NCI-H2081 treated with DMSO at 0.1 percent for 48 hours (cell line): ENCODE measurements at regions not wholly inside any gene's neighbourhood (a gene's known extent, or its start where the extent isn't known, plus 50 kb on each side); places are given as distances from the start of the nearest gene placed in this dataset.
A peak's percentile ranks its signal among the peaks of the same experiment; 100 is the strongest.

ENCODE experiments used
- DNase-seq: peaks from one replicate; lab custom pipeline; 2025; lab: John Stamatoyannopoulos, UW

DNA sequence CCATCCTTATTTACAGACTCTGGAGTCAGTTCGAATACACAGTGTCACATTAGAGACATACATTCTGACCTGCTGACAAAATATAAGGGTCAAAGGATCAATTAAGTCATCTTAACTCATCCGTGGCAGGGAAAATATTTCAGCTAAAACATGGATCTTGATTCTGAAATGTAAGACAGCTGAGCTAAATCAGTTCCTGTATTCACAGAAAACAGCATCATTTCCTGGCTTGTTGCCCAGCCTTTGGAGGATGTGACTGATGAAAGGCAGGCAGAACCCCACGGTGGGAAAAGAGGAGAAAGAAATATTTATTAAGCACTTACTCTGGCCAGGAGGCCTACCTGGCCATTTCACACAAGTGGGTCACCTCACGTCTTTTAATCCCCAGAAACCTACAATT, 101.9 kb downstream of the GAS2L3 start:
- peak; percentile 15 for DNase-seq

GRCh38 chr12:100681074-100681473, 107.6 kb downstream of the GAS2L3 start:
- no peak for DNase-seq

- no peak for DNase-seq
Measured at GRCh38 chr12:100682178-100682577, 108.7 kb downstream of the GAS2L3 start.

DNA sequence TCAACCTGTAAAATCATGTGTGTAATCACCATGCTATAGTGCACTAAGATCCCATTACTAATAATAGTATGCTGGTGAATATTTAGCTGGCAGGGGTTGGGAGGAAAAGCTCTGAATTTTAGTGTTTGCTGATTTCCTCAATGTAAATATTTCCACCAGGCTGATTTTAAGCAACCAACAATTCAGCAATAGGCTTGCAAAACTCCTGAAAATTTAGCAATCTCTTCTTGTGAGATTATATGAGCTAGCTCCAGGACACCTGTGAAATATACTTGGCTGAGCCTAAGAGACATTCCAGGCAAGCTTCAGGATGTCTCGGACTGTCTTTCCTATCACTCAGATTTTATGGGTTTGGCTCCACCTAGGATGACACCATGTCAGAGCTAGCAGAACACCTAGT, 106.9 kb upstream of the ANO4 start:
- no peak for DNase-seq

DNA sequence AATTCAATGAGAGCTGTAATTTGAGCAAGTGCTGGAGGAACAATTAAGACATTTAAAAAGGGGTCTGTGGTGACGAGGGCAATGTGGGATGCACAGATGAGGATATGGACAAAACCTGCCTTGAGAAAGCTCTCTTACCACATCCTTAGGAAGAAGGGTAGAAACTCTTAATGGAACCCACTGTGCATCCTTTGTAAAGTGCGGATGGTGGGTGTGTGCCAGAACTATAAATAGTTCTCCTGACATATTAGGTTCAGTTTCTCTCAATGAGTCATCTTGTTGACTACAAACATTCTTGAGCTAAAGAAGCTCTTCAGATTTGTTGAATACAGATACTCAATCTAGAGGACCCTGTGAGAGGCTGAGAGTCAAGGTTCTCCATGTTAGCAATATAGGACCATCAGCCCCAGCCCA, 106.1 kb upstream of the ANO4 start:
- no peak for DNase-seq

DNA sequence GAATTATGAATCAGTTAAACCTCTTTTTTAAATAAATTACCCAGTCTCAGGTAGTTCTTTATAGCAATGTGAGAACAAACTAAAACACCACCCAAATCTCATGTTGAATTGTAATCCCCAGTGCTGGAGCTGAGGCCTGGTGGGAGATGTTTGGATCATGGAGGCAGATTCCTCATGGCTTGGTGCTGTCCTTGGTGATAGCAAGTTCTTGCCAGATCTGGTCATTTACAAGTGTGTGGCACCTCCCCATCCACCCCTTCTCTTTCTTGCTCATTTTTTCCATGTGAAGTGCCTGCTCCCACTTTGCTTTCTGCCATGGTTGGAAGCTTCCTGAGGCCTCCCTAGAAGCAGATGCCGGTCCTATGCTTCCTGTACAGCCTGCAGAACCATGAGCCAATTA, 102.1 kb upstream of the ANO4 start:
- DNase-seq = no peak

DNA sequence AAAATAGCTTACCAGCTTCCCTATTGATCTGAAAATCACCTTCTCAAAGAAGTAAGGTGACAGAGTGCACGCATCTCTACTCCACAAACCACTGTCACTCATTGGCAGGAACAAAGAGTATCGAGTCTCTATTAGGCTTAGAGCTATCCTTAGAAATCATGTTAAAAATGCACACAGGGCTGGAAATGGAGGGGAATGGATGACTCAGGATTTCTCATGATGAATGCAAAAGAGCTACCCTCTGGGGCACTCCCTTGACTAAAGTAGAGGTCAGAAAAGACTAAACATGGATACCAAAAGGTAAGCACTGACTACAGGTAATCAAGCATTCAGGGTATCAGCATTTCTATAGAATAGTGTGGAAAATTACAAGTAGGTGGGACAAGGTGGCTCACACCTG, 96.1 kb upstream of the ANO4 start:
- no peak for DNase-seq

GRCh38 chr12:100699209-100699608, 95.4 kb upstream of the ANO4 start:
- no peak for DNase-seq

- no peak for DNase-seq
Measured at GRCh38 chr12:100703337-100703736, 91.2 kb upstream of the ANO4 start.

- no peak for DNase-seq
Measured at GRCh38 chr12:100703868-100704267, 90.7 kb upstream of the ANO4 start.

DNA sequence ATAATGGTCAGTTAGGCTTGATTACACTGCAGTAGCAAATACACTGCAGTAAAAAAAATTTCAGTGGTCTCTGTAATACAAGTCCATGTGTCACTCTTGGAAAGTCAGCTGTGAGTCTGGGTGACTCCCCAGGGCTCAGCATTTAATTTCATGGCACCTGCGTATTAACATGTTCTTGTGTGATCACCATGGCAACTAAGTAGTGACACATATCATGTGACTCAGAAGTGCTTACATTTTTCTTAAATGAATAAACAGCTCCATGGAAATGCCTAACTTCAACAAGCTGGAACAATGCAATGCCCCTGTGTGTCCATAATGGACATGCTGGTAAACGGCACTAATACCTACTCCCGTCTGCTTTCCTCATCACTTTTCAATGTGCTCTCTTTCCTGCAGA, 88.5 kb upstream of the ANO4 start:
- DNase-seq = peak; percentile 56

GRCh38 chr12:100708591-100708990, 86.0 kb upstream of the ANO4 start:
- no peak for DNase-seq

- DNase-seq = no peak
Measured at GRCh38 chr12:100715976-100716944, 78.3 kb upstream of the ANO4 start.

GRCh38 chr12:100716945-100717732, 77.4 kb upstream of the ANO4 start:
- DNase-seq = no peak

GRCh38 chr12:100717733-100718067, 76.9 kb upstream of the ANO4 start:
- no peak for DNase-seq

- DNase-seq = no peak
Measured at GRCh38 chr12:100718187-100718586, 76.4 kb upstream of the ANO4 start.

DNA sequence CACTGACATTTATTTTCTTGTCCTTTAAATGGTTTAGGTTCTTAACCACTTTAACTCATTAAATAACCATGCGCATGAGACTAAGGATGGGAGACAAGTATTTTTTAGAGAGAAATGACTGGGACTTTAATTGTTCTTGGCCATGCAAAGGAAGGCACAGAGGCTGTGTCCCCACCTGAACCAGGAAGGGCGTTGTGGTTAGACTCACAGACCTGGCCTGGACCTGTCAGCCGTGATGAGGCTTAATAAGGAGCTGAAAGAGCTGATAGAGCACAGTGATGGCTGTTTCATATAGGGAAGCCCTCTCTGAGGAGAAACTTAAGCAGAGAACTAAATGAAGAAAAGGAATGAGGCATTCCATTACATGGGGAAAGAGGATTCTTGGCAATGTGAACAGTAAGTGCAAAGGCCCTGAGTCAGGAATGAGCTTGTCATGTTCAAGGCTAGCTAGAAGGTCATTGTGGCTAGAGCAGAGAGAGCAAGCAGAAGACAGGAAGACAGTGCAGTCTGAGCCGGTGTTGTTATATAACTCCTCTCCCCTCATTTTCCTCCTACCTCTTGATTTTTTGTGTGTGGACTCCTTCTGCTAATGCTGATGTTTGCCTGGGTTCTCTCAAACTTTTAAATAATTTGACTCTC, 74.4 kb upstream of the ANO4 start:
- DNase-seq = no peak

DNA sequence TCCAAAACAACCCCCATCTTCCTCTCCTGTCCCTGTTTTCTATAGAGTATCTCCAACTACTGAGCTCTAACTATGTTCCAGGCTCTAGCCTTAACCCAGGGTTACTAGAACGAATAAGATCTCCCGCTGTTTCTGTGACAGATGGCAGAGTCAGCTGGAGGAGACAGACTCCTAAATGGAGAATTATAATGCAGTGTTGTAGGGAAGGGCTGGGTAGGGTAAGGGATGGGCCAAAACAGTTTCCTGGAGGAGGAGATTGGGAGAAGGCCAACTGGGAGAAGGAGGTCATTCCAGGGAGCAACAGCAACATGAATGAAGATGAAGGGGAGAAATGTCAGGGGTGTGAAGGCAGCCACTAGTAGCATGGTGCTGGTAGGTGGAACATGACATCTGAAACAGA, 73.4 kb upstream of the ANO4 start:
- DNase-seq = no peak

- DNase-seq = no peak
Measured at GRCh38 chr12:100724071-100724470, 70.5 kb upstream of the ANO4 start.

- DNase-seq = no peak
Measured at GRCh38 chr12:100733817-100734593, 60.6 kb upstream of the ANO4 start.

GRCh38 chr12:100737168-100737567, 57.4 kb upstream of the ANO4 start:
- DNase-seq = no peak

- DNase-seq = no peak
Measured at GRCh38 chr12:100738086-100738485, 56.5 kb upstream of the ANO4 start.
